ENCODE measurements at regions not wholly inside any gene's neighbourhood (a gene's known extent, or its start where the extent isn't known, plus 50 kb on each side); places are given as distances from the start of the nearest gene placed in this dataset.

- TF ChIP-seq POLR2AphosphoS5 (IDR thresholded peaks at IDR 0.05; ENCODE audit: low read depth, low read length) (no peak), USF2 (IDR thresholded peaks at IDR 0.05; ENCODE audit: low read length) (no peak), SRF (IDR thresholded peaks at IDR 0.05; ENCODE audit: low read depth, low read length) (no peak), CTCF (IDR thresholded peaks at IDR 0.05; ENCODE audit: control extremely low read depth in 1 of 3, insufficient read depth in 1 of 3, low read depth in 1 of 3, low read length in 3 of 3) (no peak), TAF1 (IDR thresholded peaks at IDR 0.05; ENCODE audit: low read depth, low read length) (no peak), TAF7 (optimal IDR thresholded peaks at IDR 0.05; ENCODE audit: borderline replicate concordance, low read depth, low read length) (no peak)
Measured at GRCh38 chr4:33116871-33117270, 2396.7 kb downstream of the PCDH7 start.
